KMS-11 (cell line): ENCODE measurements at regions not wholly inside any gene's neighbourhood (a gene's known extent, or its start where the extent isn't known, plus 50 kb on each side); places are given as distances from the start of the nearest gene placed in this dataset.

Experiments used
- H2AFZ ChIP-seq: fragments of 200-600 bp; sonication (generic); 2 replicates; pipeline ENCODE4 v1.6.1; 2016; ENCODE audit warnings: antibody characterized with exemption, mixed run types, low read depth
- H3K27ac ChIP-seq: fragments of 200-600 bp; sonication (generic); 2 replicates; pipeline ENCODE4 v1.6.1; 2016; ENCODE audit warnings: mild to moderate bottlenecking, mixed run types
- H3K27me3 ChIP-seq: fragments of 200-600 bp; sonication (generic); 2 replicates; pipeline ENCODE4 v1.6.1; 2017; ENCODE audit warnings: mild to moderate bottlenecking, low read depth, mixed run types, moderate library complexity; ENCODE audit not compliant: insufficient read depth
- H3K36me3 ChIP-seq: fragments of 200-600 bp; sonication (generic); 2 replicates; pipeline ENCODE4 v1.6.1; 2017; ENCODE audit warnings: mild to moderate bottlenecking, mixed run types; ENCODE audit not compliant: insufficient read depth
- H3K4me1 ChIP-seq: fragments of 200-600 bp; sonication (generic); 2 replicates; pipeline ENCODE4 v1.6.1; 2016; ENCODE audit warnings: mild to moderate bottlenecking, low read depth, mixed run types; ENCODE audit not compliant: poor library complexity, severe bottlenecking
- H3K4me2 ChIP-seq: fragments of 200-600 bp; sonication (generic); 2 replicates; pipeline ENCODE4 v1.7.0; 2016; ENCODE audit warnings: mild to moderate bottlenecking, mixed run types
- H3K4me3 ChIP-seq: fragments of 200-600 bp; sonication (generic); IDR thresholded peaks from 2 replicates; pipeline ENCODE4 v1.6.1; 2017; ENCODE audit warnings: low read depth, low read length, mixed read lengths; ENCODE audit not compliant: insufficient read depth
- H3K79me2 ChIP-seq: fragments of 200-600 bp; sonication (generic); 2 replicates; pipeline ENCODE4 v1.6.1; 2016; ENCODE audit warnings: low read depth, mixed run types; ENCODE audit not compliant: insufficient read depth
- H3K9ac ChIP-seq: fragments of 200-600 bp; sonication (generic); 2 replicates; pipeline ENCODE4 v1.6.1; 2016; ENCODE audit warnings: mild to moderate bottlenecking, mixed run types
- H4K20me1 ChIP-seq: fragments of 200-600 bp; sonication (generic); 2 replicates; pipeline ENCODE4 v1.6.1; 2016; ENCODE audit warnings: mild to moderate bottlenecking, mixed run types; ENCODE audit not compliant: insufficient read depth
- CTCF ChIP-seq: fragments of 200-600 bp; sonication (generic); conservative IDR thresholded peaks from 2 replicates; pipeline ENCODE4 v1.6.1; 2017; ENCODE audit warnings: low read depth, mild to moderate bottlenecking, antibody characterized with exemption, low read length, moderate library complexity, mixed read lengths

- Histone ChIP-seq H3K4me3 (no peak overlapping the region), H3K4me2 (no peak overlapping the region), H3K36me3 (no peaks in the 10 kb centered on the region), H4K20me1 (no peaks in the 10 kb centered on the region), H3K4me1 (peaks cover 7% of the 10 kb centered on the region), H3K79me2 (no peaks in the 10 kb centered on the region), H3K9ac (no peak overlapping the region), H2AFZ (no peak overlapping the region), H3K27me3 (no peaks in the 10 kb centered on the region), H3K27ac (no peak overlapping the region)
- TF ChIP-seq CTCF, result no peak
These were observed 501.6 kb upstream of the GCFC2 start for GRCh38 chr2:76211991-76212985.

GRCh38 chr2:76210551-76210950 is 499.8 kb upstream of the GCFC2 start:
- Histone ChIP-seq H2AFZ (no peak overlapping the region), H3K4me3 (no peak overlapping the region), H3K79me2 (no peaks in the 10 kb centered on the region), H4K20me1 (no peaks in the 10 kb centered on the region), H3K4me1 (peaks cover 7% of the 10 kb centered on the region), H3K36me3 (no peaks in the 10 kb centered on the region), H3K27me3 (no peaks in the 10 kb centered on the region), H3K4me2 (no peak overlapping the region), H3K27ac (no peak overlapping the region), H3K9ac (no peak overlapping the region)
- TF ChIP-seq CTCF, result no peak

GRCh38 chr2:76204048-76204447 is 493.3 kb upstream of the GCFC2 start:
- no peak overlapping the region for H2AFZ ChIP-seq
- H4K20me1 ChIP-seq, result no peaks in the 10 kb centered on the region
- H3K4me3 ChIP-seq, result no peak overlapping the region
- H3K4me1 ChIP-seq, result no peaks in the 10 kb centered on the region
- H3K27ac ChIP-seq, result no peak overlapping the region
- H3K36me3 ChIP-seq, result no peaks in the 10 kb centered on the region
- no peak overlapping the region for H3K9ac ChIP-seq
- no peaks in the 10 kb centered on the region for H3K79me2 ChIP-seq
- no peaks in the 10 kb centered on the region for H3K27me3 ChIP-seq
- H3K4me2 ChIP-seq, result no peak overlapping the region
- no peak for TF ChIP-seq CTCF

- no peak overlapping the region for H3K4me2 ChIP-seq
- H4K20me1 ChIP-seq, result no peaks in the 10 kb centered on the region
- H3K4me3 ChIP-seq, result no peak overlapping the region
- no peak overlapping the region for H2AFZ ChIP-seq
- no peaks in the 10 kb centered on the region for H3K4me1 ChIP-seq
- TF ChIP-seq CTCF, result no peak
- H3K27ac ChIP-seq, result no peak overlapping the region
- no peaks in the 10 kb centered on the region for H3K79me2 ChIP-seq
- no peak overlapping the region for H3K9ac ChIP-seq
- H3K36me3 ChIP-seq, result no peaks in the 10 kb centered on the region
- no peaks in the 10 kb centered on the region for H3K27me3 ChIP-seq
These were observed 492.2 kb upstream of the GCFC2 start for GRCh38 chr2:76202866-76203265.
